HS-27A (cell line): ENCODE measurements at regions not wholly inside any gene's neighbourhood (a gene's known extent, or its start where the extent isn't known, plus 50 kb on each side); places are given as distances from the start of the nearest gene placed in this dataset.
"Not testable (repeated sequence)": the region's sequence is repeated elsewhere in the genome, so short reads cannot be mapped to it uniquely, and the experiment has no call there.

Source experiments
- DNase-seq: peaks from one replicate; pipeline ENCODE4 v3.0.0-alpha.2; 2012; ENCODE audit warnings: low read depth, missing footprints

DNA sequence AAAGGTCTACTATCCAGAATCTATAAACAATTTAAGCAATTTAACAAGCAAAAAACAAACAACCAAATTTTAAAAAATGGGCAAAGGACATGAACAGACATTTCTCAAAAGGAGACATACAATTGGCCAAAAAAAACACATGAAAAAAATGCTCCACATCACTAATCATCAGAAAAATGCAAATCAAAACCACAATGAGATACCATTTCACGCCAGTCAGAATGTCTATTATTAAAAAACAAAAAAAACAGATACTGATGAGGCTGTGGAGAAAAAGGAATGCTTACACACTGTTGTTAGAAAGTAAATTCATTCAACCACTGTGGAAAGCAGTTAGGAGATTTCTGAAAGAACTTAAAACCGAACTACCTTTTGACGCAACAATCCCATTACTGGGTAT lies 66.4 kb upstream of the SESTD1 start:
- DNase-seq = no peak

DNA sequence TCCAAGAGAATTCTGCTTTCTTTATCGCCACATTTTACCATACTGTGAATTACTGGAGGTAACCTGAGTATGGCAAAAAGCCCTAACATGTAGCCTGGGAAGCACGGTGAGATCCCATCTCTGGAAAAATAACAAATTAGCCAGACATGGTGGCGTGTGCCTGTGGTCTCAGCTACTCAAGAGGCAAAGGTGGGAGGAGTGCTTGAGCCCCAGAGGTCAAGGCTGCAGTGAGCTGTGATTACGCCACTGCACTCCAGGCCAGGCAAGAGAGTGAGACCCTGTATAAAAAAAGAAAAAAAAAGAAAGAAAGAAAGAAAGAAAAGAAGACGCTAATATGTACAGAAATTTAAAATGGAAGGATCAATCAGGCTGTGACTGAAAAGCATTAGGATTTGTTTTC lies 57.7 kb upstream of the SESTD1 start:
- no peak for DNase-seq

DNA sequence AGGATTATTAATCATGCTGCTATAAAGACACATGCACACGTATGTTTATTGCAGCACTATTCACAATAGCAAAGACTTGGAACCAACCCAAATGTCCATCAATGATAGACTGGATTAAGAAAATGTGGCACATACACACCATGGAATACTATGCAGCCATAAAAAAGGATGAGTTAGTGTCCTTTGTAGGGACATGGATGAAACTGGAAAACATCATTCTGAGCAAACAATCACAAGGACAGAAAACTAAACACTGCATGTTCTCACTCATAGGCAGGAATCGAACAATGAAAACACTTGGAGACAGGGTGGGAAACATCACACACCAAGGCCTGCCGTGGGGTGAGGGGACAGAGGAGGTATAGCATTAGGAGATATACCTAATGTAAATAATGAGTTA lies 56.4 kb upstream of the SESTD1 start:
- DNase-seq = not testable (repeated sequence)

DNA sequence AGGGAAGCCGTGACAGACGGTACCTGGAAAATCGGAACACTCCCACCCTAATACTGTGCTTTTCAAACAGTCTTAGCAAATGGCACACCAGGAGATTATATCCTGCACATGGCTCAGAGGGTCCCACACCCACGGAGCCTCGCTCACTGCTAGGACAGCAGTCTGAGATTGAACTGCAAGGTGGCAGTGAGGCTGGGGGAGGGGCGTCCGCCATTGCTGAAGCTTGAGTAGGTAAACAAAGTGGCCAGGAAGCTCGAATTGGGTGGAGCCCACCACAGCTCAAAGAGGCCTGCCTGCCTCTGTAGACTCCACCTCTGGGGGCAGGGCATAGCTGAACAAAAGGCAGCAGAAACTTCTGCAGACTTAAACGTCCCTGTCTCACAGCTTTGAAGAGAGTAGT lies 50.1 kb upstream of the SESTD1 start:
- not testable (repeated sequence) for DNase-seq
